RKO (cell line): ENCODE measurements at regions not wholly inside any gene's neighbourhood (a gene's known extent, or its start where the extent isn't known, plus 50 kb on each side); places are given as distances from the start of the nearest gene placed in this dataset.
"Not testable (repeated sequence)": the region's sequence is repeated elsewhere in the genome, so short reads cannot be mapped to it uniquely, and the experiment has no call there.

Experiments
- DNase-seq: peaks from one replicate; pipeline ENCODE4 v3.0.0-alpha.2; 2016; ENCODE audit warnings: low spot score

DNA sequence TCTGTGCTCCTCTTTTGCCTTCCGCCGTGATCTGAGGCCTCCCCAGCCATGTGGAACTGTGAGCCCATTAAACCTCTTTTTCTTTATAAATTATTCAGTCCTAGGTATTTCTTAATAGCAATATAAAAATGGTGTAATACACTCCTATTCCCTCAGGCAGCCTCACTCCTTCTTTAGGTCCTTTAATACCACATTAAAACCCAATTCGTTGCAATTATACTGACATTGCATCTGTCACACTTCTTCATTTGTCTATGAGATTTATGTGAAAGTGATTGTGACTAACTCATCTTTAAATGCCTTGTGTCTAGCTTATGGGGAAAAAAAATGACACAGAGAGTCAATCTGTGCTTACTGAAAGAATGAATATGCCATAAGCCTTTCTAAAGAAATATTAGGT is 1035.2 kb upstream of the SLIT2 start:
- no peak for DNase-seq

DNA sequence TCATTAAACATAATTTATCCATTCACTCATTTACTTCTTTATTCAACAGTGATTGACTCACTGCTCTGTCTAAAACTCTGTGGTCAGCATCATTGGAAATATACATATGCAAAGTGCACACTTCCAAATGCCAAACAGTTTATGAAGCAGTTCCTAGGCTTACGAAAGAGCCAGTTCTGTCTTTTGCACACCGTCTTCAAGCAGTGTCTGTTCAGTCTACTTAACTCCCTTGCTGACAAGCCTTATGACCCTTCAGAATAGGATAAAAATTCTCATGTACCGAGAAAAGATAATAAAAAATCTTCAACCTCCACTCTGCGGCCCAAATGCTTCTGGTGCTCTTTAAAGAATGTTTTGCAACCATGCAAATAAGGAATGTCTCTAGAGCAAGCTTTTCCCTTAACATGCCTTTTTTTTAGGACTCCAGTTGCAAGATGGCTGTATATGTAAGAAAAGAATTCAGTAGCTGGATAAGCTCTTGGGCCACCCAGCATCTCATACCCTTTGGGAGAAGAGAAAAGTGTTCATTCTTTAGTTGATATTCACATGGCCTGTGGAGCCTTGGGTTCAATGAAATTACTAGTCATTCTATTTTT is 1037.0 kb upstream of the SLIT2 start:
- DNase-seq, result no peak

DNA sequence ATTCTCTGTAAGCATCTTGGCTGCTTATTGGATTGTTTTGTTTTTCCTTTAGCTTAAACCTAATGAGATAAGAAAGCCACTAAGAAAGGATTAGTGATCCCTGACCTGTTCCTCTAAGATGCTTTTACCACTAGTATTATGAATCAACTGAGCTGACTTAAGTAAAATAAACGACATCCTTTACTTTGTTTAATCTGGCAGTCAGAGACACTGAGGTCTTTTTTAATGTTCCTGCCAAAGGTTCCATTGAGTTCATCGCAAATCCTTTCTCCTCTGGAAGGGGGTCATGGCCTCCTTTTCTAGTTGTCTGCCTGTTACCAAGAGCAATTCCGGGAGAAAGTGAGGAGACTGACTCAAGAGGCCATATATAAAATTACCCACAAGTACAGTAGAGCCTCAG is 1038.3 kb upstream of the SLIT2 start:
- no peak for DNase-seq

GRCh38 chr4:19205853-19206252 is 1045.9 kb upstream of the SLIT2 start:
- no peak for DNase-seq

GRCh38 chr4:19197838-19198237 is 1053.9 kb upstream of the SLIT2 start:
- DNase-seq, result not testable (repeated sequence)

- DNase-seq, result no peak
These were observed 1056.0 kb upstream of the SLIT2 start for GRCh38 chr4:19195696-19196095.

GRCh38 chr4:19194672-19195071 is 1057.0 kb upstream of the SLIT2 start:
- no peak for DNase-seq

GRCh38 chr4:19193274-19193981 is 1058.3 kb upstream of the SLIT2 start:
- no peak for DNase-seq

DNA sequence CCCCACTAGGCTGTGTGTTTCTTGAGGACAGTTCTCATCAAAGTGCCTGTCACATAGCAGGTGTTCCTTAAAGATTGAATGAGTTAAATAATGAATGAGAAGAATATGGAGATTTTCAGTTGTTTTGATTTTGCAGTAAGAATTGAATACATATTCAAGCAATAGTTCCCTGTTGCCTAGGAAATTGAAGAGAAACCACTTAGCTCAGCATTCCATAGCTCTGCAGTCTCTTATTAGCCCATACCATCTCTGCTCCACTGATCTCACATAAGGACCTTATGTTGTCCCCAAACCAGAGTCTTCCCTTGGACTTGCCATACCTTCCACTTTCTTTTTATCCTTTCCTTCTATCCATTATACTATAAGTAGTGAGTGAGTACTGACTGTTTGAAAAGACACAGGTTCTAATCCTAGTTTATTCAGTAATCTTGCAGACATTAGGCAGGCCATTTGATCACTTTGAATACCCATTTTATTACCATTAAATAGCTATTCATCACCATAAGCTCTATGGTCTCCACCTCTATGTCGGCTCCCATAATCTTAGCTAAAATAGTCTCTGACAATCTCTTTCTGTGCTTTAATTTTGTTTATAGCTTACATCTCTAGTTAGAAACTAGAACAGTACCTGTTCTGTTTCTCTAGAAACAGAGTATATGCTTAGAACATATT is 1059.6 kb upstream of the SLIT2 start:
- DNase-seq, result no peak

GRCh38 chr4:19187691-19188090 is 1064.0 kb upstream of the SLIT2 start:
- DNase-seq, result no peak

- DNase-seq, result no peak
These were observed 1064.6 kb upstream of the SLIT2 start for GRCh38 chr4:19187096-19187495.

GRCh38 chr4:19181631-19182030 is 1070.1 kb upstream of the SLIT2 start:
- DNase-seq, result not testable (repeated sequence)

DNA sequence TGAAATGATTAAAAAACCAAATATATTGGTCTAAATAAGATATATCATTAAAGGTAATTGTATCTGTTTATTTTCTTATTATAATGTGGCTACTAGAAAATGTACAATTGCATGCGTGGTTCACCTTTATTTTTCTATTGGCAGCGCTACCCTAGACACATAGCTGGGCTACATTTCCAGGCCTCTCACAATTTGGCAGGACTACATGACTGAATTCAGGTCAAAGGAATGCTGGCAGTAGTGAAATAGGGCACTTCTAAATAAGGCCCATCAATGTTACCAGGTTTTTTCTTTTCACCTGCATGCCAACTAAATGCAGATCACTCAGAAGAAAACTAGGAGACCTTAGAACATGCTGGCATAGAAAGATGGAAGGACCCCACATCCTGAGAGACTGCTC is 1072.9 kb upstream of the SLIT2 start:
- DNase-seq, result no peak

- DNase-seq, result no peak
These were observed 1074.1 kb upstream of the SLIT2 start for GRCh38 chr4:19177616-19178015.

GRCh38 chr4:19171832-19172231 is 1079.9 kb upstream of the SLIT2 start:
- no peak for DNase-seq

GRCh38 chr4:19167311-19167710 is 1084.4 kb upstream of the SLIT2 start:
- no peak for DNase-seq

- no peak for DNase-seq
These were observed 1087.4 kb upstream of the SLIT2 start for GRCh38 chr4:19164334-19164733.

GRCh38 chr4:19159874-19160273 is 1091.8 kb upstream of the SLIT2 start:
- no peak for DNase-seq

GRCh38 chr4:19158107-19158809 is 1093.4 kb upstream of the SLIT2 start:
- no peak for DNase-seq

- no peak for DNase-seq
These were observed 1094.9 kb upstream of the SLIT2 start for GRCh38 chr4:19156786-19157185.

- DNase-seq, result no peak
These were observed 1096.1 kb upstream of the SLIT2 start for GRCh38 chr4:19155568-19155967.

DNA sequence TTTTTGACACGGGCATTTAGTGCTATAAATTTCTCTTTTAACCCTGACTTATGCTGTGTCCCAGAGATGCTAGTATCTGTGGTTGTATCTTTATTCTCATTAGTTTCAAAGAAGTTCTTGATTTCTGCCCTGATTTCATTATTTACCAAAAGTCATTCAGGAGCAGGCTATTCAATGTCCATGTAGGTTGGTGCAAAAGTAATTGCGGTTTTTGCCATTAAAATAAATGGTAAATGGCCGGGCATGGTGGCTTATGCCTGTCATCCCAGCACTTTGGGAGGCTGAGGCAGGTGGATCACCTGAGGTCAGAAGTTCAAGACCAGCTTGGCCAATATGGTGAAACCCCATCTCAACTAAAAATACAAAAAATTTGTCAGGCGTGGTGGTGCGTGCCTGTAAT is 1097.4 kb upstream of the SLIT2 start:
- not testable (repeated sequence) for DNase-seq

DNA sequence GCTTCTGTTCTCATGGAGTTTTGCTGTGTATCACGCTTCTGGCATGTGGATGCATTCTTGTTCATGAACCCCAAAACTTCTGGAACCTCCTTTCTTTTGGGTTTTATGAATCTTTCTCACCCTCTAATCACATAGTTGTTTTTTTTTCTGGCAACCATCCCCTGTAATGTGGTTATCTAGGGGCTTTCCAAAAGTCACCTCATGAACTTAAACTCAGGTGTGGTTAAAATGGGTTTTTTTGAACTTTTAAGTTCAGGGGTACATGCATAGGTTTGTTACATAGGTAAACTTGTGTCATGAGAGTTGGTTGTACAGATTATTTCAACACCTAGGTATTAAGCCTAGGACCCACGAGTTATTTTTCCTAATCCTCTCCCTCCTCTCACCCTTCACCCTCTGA is 1099.4 kb upstream of the SLIT2 start:
- DNase-seq, result no peak
